PC-9 (cell line): ENCODE measurements at regions not wholly inside any gene's neighbourhood (a gene's known extent, or its start where the extent isn't known, plus 50 kb on each side); places are given as distances from the start of the nearest gene placed in this dataset.

Experiments
- BruUV-seq: library from RNA; stranded (reverse); fragments of 400-500 nt; replicated peaks from 2 replicates; lab custom pipeline; 2021; lab: Mats Ljungman, UMichigan
- CTCF ChIA-PET: fragments of 300-600 bp; sonication (Branson Sonifier 250); formaldehyde crosslinking; loops from one replicate; lab custom pipeline; 2022; ENCODE audit warnings: antibody characterized with exemption; lab: Charles Lee
- POLR2A ChIA-PET: fragments of 300-600 bp; sonication (Branson Sonifier 250); formaldehyde crosslinking; loops from one replicate; lab custom pipeline; 2022; ENCODE audit warnings: antibody characterized with exemption; ENCODE audit not compliant: unreplicated experiment; lab: Charles Lee
- DNase-seq, 2 experiments: peaks; one replicate each; pipeline versions ENCODE4 v3.0.0 to v3.0.0-alpha.2; 2015 to 2022; ENCODE audit warnings: mixed read lengths in 1 of 2
- H2AFZ ChIP-seq: fragments of 200-600 bp; sonication (generic); 2 replicates; pipeline ENCODE4 v1.8.1; 2017; ENCODE audit warnings: antibody characterized with exemption
- H3F3A ChIP-seq: fragments of 200-600 bp; sonication (generic); 2 replicates; pipeline ENCODE4 v1.8.1; 2017; ENCODE audit warnings: antibody characterized with exemption, mild to moderate bottlenecking, low read depth; ENCODE audit not compliant: insufficient read depth
- H3K27ac ChIP-seq: fragments of 200-600 bp; sonication (generic); 2 replicates; pipeline ENCODE4 v1.6.1; 2016; ENCODE audit warnings: mixed run types
- H3K27me3 ChIP-seq: fragments of 200-600 bp; sonication (generic); 2 replicates; pipeline ENCODE4 v1.6.1; 2016; ENCODE audit warnings: low read depth, mixed run types; ENCODE audit not compliant: insufficient read depth
- H3K36me3 ChIP-seq: fragments of 200-600 bp; sonication (generic); 2 replicates; pipeline ENCODE4 v1.6.1; 2016; ENCODE audit warnings: low read depth, mixed run types
- H3K4me1 ChIP-seq: fragments of 200-600 bp; sonication (generic); replicated peaks from 2 replicates; pipeline ENCODE4 v1.6.1; 2016; ENCODE audit warnings: mixed run types; ENCODE audit not compliant: insufficient read depth
- H3K4me2 ChIP-seq: fragments of 200-600 bp; sonication (generic); 2 replicates; pipeline ENCODE4 v1.6.1; 2017; ENCODE audit warnings: mixed run types
- H3K4me3 ChIP-seq: fragments of 200-600 bp; sonication (generic); 2 replicates; pipeline ENCODE4 v1.6.1; 2016; ENCODE audit warnings: mixed run types
- H3K79me2 ChIP-seq: fragments of 200-600 bp; sonication (generic); 2 replicates; pipeline ENCODE4 v1.6.1; 2017; ENCODE audit warnings: low read depth, mixed run types
- H3K9me2 ChIP-seq: fragments of 200-600 bp; sonication (generic); 2 replicates; pipeline ENCODE4 v1.8.1; 2017; ENCODE audit warnings: mild to moderate bottlenecking; ENCODE audit not compliant: insufficient read depth
- H3K9me3 ChIP-seq: fragments of 200-600 bp; sonication (generic); 2 replicates; pipeline ENCODE4 v1.8.1; 2016; ENCODE audit warnings: low read depth; ENCODE audit not compliant: insufficient read depth
- H4K20me1 ChIP-seq: fragments of 200-600 bp; sonication (generic); 2 replicates; pipeline ENCODE4 v1.8.1; 2017; ENCODE audit not compliant: insufficient read depth
- CTCF ChIP-seq: fragments of 200-600 bp; sonication (generic); conservative IDR thresholded peaks from 2 replicates; pipeline ENCODE4 v1.6.1; 2017; ENCODE audit warnings: mixed run types, antibody characterized with exemption, mild to moderate bottlenecking, moderate library complexity
- EZH2 ChIP-seq: fragments of 200-600 bp; sonication (generic); IDR thresholded peaks from 2 replicates; pipeline ENCODE4 v1.8.0; 2017; ENCODE audit warnings: antibody characterized with exemption, low read depth
- intact Hi-C: fragments of 100-400 bp; cut with micrococcal nuclease; formaldehyde crosslinking; loops from one replicate; pipeline ENCODE4 v1.10.0; 2022; ENCODE audit not compliant: unreplicated experiment

DNA sequence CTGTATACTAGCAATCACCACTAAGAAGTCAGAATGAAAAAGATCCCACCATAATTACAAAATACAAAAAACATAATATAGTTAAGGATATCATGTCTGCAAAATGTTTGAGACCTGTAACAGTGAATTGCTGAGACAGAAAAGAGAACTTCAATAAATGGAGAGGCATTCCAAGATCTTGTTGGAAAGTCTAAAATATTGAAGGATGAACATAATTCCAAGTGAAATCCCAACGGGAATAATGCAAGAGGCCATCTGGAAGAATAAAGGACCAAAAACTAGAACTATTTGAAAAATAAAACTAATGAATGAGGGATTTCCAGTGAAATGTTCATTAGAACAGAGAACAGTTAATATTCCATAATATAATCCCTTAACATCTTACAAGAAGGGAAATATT lies 110.9 kb downstream of the COL6A6 start:
- Histone ChIP-seq H3K27me3 (peaks cover 48% of the 10 kb centered on the region), H3K27ac (no peak overlapping the region), H4K20me1 (no peaks in the 10 kb centered on the region), H3K9me2 (no peaks in the 10 kb centered on the region), H3K4me3 (no peak overlapping the region), H3K9me3 (no peaks in the 10 kb centered on the region; the same call in 1 of the 2 replicates), H3K4me2 (no peak overlapping the region), H3K79me2 (no peaks in the 10 kb centered on the region), H3F3A (no peaks in the 10 kb centered on the region), H3K4me1 (no peaks in the 10 kb centered on the region), H3K36me3 (no peaks in the 10 kb centered on the region), H2AFZ (no peak overlapping the region)
- CTCF ChIA-PET, result no interaction called here
- no TSS peak for BruUV-seq
- no peak for DNase-seq
- TF ChIP-seq EZH2, result no peak
- TF ChIP-seq CTCF, result no peak
- intact Hi-C loops, result no loop called here
- POLR2A ChIA-PET, result no interaction called here
